ENCODE measurements at regions not wholly inside any gene's neighbourhood (a gene's known extent, or its start where the extent isn't known, plus 50 kb on each side); places are given as distances from the start of the nearest gene placed in this dataset.

GRCh38 chr5:86354664-86355063 lies 263.1 kb upstream of the COX7C start:
- Histone ChIP-seq H3K4me3 (replicated peaks in 1 of 3; ENCODE audit: insufficient read depth in 1 of 3, low read depth in 2 of 3, low read length in 3 of 3) (no peak overlapping the region), H3K27ac (ENCODE audit: extremely low read length, insufficient read depth, low read length) (no peak overlapping the region), H3K9me3 (ENCODE audit: low read length) (no peaks in the 10 kb centered on the region), H3K4me2 (ENCODE audit: low read depth, low read length) (no peak overlapping the region), H3K4me1 (ENCODE audit: insufficient read depth, low read length) (no peaks in the 10 kb centered on the region), H3K9ac (ENCODE audit: insufficient read depth, low read depth, low read length) (no peak overlapping the region), H2AFZ (ENCODE audit: low read length) (no peak overlapping the region), H3K36me3 (replicated peaks in 1 of 2; ENCODE audit: control insufficient read depth in 1 of 2, insufficient read depth in 2 of 2, low read length in 2 of 2) (no peaks in the 10 kb centered on the region), H3K27me3 (ENCODE audit: control insufficient read depth in 1 of 2, insufficient read depth in 2 of 2, low read length in 2 of 2) (no peaks in the 10 kb centered on the region; a peak in 1 of 5 replicates), H4K20me1 (ENCODE audit: insufficient read depth, low read length) (no peaks in the 10 kb centered on the region), H3K79me2 (ENCODE audit: insufficient read depth, low read length) (no peaks in the 10 kb centered on the region)
- intact Hi-C loops (cut with micrococcal nuclease; ENCODE audit: unreplicated experiment): no loop called here
- ChIA-PET CTCF (ENCODE audit: low intra/inter-chr PET ratio, low total read pairs) (no interaction called here), POLR2A (no interaction called here)
- in situ Hi-C loops (cut with HindIII; ENCODE audit: extremely low pct_ligation_motif_present, low pct_unique_long_range_greater_than_20kb): no loop called here
- ATAC-seq (no peak), FAIRE-seq (no peak), DNase-seq (ENCODE audit: low spot score) (no peak)
- no TSS peak for BruUV-seq (replicated peaks)
- WGBS (ENCODE audit: low lambda C conversion rate): 2% methylated on average over 2 of the region's 2 CpGs
- TF ChIP-seq ZNF350 (CRISPR knock-in tag; IDR thresholded peaks at IDR 0.05; ENCODE audit: borderline replicate concordance, low read depth) (no peak), ATAD3A (CRISPR knock-in tag; IDR thresholded peaks at IDR 0.05) (no peak), SKIL (CRISPR knock-in tag; IDR thresholded peaks at IDR 0.05; ENCODE audit: borderline replicate concordance) (no peak), ZNF276 (CRISPR knock-in tag; IDR thresholded peaks at IDR 0.05; ENCODE audit: low read depth) (no peak), TBX2 (CRISPR knock-in tag; IDR thresholded peaks at IDR 0.05; ENCODE audit: borderline replicate concordance) (no peak), ZNF841 (CRISPR knock-in tag; IDR thresholded peaks at IDR 0.05; ENCODE audit: borderline replicate concordance) (no peak), KMT2B (CRISPR knock-in tag; IDR thresholded peaks at IDR 0.05) (no peak), GATAD2A (CRISPR knock-in tag; IDR thresholded peaks at IDR 0.05) (no peak), SOX5 (CRISPR knock-in tag; IDR thresholded peaks at IDR 0.05; ENCODE audit: borderline replicate concordance) (no peak), AKNA (CRISPR knock-in tag; IDR thresholded peaks at IDR 0.05; ENCODE audit: borderline replicate concordance) (no peak), ZNF609 (CRISPR knock-in tag; IDR thresholded peaks at IDR 0.05; ENCODE audit: borderline replicate concordance) (no peak)

All from HepG2 (cell line).